IPS-18c (cell line): ENCODE measurements at regions not wholly inside any gene's neighbourhood (a gene's known extent, or its start where the extent isn't known, plus 50 kb on each side); places are given as distances from the start of the nearest gene placed in this dataset.
"Not testable (repeated sequence)": the region's sequence is repeated elsewhere in the genome, so short reads cannot be mapped to it uniquely, and the experiment has no call there.

ENCODE experiments used
- H3K4me3 ChIP-seq: 2 replicates; pipeline ENCODE4 v1.7.0; 2013; ENCODE audit warnings: low read depth, mild to moderate bottlenecking, low read length, moderate library complexity; ENCODE audit not compliant: insufficient read depth
- H3K9me3 ChIP-seq: one replicate; pipeline ENCODE4 v1.6.1; 2013; ENCODE audit warnings: mild to moderate bottlenecking, low read length, moderate library complexity; ENCODE audit not compliant: control insufficient read depth, insufficient read depth

DNA sequence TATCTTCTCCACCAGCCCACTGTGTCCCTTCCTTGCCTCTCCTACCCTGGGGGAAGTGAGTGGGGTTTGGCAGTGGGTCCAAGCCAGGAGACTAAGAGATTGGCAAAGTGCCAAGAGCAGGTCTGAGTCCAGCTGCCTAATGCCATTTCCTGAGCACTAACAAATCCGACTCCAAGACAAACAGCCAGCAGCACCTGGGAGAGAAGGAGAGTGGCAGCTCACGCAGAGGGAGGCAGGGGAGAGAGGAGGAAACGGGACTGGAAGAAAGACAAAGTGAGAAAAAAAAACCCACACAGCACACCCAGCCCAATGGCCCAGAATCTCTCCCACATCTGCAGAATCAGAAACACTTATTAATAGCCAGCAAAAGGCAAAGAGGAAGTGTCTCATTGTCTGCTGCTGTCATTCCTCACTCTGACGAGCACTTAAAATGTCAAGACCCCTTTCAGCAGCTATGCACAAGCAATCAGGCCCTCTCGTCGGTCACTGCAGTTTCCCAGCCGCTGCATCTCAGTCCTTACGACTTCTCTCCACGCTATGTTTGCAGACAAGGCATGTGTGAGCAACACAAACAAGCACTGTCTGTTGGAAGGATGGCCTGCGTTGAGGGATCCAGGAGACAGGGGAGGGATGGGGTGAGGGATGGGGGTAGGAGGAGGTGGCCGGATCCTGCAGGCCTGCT is 558.4 kb upstream of the CADM1 start:
- Histone ChIP-seq H3K9me3 (no peaks in the 10 kb centered on the region), H3K4me3 (no peak overlapping the region)

DNA sequence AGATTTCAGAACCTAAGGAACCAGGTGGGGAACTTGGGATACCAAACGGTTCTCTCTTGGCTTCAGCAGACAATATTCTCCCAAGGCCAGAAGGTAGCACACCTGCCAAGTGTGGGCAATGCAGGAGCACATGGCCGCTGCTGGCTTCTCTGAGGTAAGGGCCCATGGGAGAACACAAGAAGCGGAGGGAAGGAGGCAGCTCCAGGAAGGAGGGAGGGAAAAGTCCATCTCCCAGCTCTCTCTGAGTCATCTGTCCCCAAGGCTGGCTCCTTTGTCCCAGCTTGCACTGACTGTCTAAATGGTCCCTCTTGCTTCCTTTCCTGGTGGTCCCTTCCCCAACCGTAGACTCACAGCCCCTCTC is 557.9 kb upstream of the CADM1 start:
- Histone ChIP-seq H3K4me3 (no peak overlapping the region), H3K9me3 (no peaks in the 10 kb centered on the region)

DNA sequence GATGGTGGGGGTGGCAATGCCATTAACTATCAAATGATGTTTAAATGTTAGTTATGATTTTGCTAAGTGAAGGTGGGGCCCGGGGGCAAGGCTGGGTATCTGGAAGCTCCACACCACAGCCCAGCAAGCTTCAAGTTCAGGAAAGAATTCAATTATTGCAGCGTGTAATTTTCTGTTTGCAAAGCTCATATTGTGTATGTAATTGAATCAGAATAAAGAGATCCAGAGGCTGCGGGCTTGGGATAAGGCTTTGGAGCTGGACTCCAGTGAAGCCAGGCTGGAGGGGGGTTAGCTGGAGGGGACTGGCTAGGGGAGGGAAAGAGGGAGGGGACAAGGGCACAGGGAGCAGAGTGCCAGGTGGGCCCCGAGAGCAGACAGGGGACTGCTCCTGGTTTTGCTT is 557.1 kb upstream of the CADM1 start:
- H3K4me3 ChIP-seq = no peak overlapping the region
- H3K9me3 ChIP-seq = no peaks in the 10 kb centered on the region

DNA sequence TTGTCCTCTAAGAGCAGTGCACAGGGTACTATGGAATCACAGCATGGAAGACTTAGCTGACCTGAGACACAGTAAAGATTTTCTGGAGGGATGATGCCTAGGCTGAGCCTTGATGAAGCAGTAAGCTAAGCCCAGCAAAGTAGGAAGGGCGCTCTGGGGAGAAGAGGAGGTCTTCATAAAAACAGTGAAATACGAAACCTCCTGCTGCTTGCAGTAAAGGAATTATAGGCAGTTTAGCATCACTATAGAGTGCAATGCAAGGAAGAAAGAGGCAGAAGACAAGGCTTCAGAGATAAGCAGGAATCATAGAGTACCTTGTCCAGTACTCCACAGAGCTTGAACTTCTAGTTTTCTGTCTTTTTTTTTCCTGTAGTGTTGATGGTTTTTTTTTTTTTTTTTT is 555.7 kb upstream of the CADM1 start:
- Histone ChIP-seq H3K4me3 (no peak overlapping the region), H3K9me3 (no peaks in the 10 kb centered on the region)

DNA sequence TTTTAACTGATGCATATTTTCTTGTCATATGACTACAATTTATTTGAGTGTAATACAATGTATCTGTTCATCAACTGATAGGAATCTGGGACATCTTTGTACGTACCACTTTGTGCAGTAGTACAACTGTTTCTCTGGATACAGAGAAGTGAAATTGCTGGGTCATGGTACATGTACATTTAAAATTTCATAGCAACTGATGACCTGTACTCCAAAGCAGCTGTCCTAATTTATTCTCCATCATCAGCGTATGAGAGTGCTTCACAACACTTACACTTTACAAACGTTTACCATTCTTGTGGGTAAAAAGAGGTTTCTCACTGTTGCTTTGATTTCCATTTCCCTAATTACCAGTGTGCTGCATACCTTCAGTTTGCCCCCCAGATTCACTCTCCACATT is 552.8 kb upstream of the CADM1 start:
- no peak overlapping the region for H3K4me3 ChIP-seq
- no peaks in the 10 kb centered on the region for H3K9me3 ChIP-seq

DNA sequence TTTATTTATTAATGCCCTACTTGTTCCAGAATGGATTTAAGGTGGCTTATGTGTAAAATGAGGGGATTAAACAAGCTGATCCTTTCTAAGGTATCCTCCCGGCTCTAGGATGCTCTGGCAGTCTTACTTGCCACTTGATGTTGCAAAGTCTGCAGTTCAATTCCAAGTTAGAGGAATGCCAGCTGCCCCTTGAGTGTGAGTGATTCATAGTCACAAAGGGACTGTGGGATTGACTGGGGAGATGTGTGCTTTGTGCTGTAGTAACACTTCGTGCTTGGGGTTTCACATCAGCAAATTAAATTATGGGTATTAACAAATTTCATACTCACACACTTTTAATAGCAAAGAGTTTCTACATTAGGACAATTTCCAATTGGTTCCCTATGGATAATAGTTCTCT is 550.8 kb upstream of the CADM1 start:
- Histone ChIP-seq H3K4me3 (no peak overlapping the region), H3K9me3 (no peaks in the 10 kb centered on the region)

DNA sequence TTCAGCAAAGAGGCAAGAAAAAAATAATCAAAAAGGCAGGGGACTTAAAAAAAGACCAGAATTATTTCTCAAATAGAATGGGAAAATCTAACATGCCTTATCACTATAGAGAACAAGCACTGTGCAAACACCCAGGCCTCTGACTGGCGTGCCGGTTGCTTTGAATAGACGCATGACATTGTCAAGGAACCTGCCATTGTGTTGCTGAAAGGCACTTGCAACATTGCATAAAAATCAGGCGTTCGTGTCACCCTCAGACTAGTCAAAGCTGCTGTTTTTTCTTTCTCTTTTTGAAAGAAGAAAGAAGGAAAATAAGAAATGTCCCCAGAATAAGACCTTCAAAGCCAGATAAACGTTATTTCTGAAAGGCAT is 549.3 kb upstream of the CADM1 start:
- no peaks in the 10 kb centered on the region for H3K9me3 ChIP-seq
- H3K4me3 ChIP-seq = no peak overlapping the region

DNA sequence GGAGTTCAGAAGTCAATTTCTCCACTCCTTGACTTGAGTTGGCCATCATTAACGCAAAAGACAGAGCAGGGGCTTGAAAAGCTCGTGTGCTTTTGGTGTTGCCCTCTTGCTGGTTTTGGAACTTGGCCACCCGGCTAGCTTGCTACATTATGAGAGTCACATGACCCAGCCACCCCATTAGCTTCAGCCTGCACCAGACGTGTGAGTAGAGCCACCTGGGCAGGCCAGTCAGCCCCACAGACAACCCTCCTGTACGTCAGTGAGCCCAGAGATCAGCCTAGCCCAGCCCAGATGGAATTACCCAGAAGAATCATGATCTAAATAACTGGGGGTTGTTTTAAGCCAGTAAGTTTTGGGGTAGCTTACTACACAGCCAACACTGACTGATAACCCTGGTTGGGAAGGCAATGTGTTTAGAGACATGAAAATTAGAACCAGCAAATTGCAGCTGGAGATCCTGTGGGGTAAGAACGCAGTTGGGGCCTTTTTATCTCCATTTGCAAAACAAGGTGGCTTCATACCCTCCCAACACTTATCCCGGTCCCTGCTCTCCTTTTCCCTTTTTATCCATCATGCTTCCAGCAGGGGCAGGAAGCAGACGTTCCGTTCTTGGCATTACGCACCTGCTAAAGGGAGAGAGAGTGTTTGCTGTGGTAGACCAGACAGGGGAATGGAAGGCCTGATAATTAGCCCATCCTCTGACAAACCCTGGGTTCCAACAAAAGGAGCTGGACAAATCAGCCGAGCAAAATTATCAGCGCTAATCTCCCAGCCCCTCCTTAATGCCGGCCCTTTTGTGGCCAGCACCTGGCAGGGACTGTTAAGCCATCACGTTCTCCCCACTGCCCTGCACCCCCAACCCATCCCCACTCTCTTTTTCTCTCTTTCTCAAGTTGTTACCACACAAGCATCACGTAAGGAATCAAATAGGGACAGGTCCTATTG is 548.7 kb upstream of the CADM1 start:
- Histone ChIP-seq H3K9me3 (no peaks in the 10 kb centered on the region), H3K4me3 (no peak overlapping the region)

DNA sequence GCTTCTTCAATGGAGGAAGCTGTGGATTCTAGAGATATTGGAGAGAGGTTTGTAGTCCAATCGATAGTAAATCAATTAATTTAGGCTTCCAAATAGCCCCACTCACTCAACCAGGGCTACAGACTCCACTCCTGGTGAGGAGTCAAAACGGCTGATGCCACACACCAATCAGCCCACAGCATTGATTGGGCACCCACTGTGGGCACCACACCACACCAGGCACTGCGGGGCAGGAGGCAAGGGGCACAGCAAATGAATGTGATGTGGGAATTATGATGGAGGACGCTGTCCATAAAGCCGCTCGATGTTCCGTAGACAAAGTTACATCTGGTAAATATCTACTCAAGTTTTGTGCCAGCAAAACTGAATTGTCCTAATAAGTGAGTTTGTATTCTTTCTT is 547.3 kb upstream of the CADM1 start:
- Histone ChIP-seq H3K4me3 (no peak overlapping the region), H3K9me3 (no peaks in the 10 kb centered on the region)

DNA sequence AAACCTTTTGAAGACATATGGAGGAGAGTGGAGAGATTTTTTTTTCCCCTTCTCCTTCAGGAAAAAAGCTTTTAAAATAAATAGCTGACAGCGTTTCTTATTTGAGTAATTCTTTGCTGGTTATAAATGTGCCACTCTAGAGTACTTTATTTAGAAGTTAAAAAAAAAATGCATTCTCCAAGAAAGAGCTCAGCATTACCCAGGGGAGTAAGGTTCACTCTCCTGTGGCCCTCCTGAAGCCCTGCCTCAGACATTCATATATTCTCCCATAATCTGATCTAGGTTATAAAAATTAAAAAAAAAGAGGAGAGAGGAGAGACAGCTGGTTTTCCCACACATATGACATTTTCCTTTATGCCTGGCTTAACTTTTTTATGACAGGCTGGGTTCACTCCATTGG is 545.2 kb upstream of the CADM1 start:
- Histone ChIP-seq H3K4me3 (no peak overlapping the region), H3K9me3 (no peaks in the 10 kb centered on the region)

DNA sequence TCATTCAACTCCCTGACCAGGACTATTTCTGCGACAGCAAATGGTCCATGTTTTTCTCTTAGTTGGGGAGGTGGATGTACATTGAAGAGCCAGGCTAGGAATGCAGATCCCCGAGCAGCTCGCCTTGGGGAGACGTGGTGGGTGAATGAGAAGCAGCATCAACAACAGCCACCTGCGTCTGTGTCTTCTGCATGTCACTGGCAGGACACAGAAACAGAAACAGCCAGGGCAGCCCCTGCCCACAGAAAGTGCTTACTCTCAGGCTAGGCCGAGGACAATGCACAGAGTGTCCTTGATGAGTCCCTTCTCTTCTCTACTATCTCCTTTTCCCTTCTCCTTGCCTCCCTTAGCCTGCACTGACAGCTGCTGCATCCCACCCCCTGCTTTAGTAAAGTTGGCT is 541.9 kb upstream of the CADM1 start:
- no peak overlapping the region for H3K4me3 ChIP-seq
- H3K9me3 ChIP-seq = no peaks in the 10 kb centered on the region

DNA sequence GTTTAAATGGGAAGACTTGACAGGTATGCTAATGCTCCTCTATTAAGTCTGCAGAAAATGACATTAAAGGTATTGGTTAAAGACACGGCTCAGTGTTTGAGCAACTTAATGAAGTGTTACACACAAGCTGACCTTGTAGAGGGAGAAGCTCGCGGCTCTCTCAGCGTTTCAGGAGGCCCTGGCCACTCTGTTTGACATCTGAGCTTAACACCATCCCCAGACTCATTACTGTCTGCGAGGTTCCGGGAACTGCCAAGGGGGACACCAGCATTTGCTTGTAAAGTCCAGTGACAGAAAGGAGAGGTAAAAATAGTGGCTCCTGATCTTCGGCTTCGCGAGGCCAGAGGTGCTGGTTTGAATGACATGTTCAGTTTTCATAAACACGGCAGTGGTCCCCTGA is 540.7 kb upstream of the CADM1 start:
- no peaks in the 10 kb centered on the region for H3K9me3 ChIP-seq
- no peak overlapping the region for H3K4me3 ChIP-seq

DNA sequence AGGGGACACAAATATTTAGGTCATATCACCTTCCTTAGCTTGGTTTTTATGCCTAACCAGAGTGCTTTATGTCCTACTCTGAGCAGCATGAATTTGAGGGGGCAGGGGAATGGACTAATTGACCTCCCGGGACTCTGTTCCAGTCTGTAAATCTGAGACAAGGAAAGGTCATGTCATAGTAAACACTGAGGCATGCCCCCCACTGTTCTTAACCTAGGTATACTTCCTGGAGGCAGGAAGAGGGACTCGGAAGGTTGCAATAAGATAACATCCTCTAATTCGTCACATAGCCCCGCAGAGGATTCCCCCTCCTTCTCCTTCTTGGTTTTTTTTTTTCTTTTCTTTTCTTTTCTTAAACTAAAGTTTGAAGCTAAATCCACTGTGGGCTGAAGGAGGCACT is 540.3 kb upstream of the CADM1 start:
- Histone ChIP-seq H3K9me3 (no peaks in the 10 kb centered on the region), H3K4me3 (no peak overlapping the region)

DNA sequence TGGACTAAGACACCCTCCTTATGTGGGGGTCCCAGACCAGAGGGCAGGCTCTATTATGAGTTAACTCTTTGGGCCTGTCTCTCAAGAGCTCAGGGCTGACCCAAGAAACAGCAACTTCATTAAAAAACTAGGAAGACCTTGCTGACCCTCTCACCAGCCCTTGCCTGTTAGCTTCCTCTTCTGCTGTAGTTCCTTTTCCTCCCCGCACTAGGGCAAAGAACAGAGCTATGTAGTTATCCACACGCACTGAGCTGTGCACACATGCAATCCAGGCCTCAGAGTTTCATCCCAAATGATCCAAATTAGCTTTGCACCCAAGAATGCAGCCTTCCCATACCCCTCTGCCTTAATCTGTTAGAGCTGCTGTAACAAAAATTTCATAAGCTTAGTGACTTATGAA is 539.6 kb upstream of the CADM1 start:
- no peaks in the 10 kb centered on the region for H3K9me3 ChIP-seq
- H3K4me3 ChIP-seq = no peak overlapping the region

DNA sequence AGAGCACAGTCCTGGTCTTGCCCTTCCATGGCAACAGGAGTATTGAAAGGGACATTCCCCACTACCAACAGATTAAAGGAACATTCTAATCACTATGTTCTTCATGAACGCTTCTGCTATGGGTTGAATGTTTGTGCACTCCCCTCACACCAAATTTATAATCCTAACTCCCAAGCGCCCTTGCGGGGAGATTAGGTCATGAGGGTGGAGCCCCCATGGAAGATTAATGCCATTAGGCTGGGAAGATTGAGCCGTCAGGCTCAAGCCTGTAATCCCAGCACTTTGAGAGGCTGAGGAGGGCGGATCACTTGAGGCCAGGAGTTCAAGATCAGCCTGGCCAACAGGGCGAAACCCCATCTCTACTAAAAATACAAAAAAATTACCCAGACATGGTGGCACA is 538.8 kb upstream of the CADM1 start:
- not testable (repeated sequence) for H3K9me3 ChIP-seq, H3K4me3 ChIP-seq

DNA sequence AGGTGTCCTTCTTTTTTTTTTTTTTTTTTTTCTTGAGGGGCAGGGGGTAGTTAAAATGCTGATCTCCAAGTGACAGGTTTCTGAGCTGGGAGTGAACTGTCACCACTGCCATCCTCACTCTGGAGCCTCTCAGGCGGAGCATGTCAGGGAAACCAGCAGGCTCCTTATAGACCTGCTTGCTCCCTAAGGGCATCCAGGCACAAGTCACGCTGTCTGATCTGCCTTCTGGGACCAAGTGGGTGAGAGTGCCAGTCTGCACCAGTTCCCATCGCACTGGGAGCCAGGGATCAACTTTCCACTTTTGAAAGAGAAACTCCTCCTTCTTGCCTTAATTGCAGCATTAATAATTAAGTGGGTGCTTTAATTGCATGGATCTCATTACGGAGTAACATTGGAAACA is 537.9 kb upstream of the CADM1 start:
- H3K9me3 ChIP-seq = no peaks in the 10 kb centered on the region

DNA sequence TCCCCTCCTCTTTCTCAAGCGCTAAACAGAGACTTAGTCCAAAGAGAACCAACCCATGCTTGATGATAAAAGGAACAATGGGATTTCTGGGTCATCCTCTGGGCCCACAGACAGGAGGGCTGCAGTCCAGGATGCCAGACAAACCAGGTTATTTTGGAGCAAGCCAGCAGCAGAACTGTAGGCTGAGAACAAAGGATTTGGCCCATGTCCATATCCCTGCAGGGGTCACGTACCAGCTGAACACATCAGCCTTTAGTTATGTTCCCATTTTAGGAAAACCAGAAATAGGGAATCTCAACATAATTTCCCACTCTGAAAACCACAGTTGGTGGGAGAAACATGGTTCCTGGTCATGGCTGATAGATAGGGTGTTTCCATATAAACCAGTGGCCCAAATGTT is 533.6 kb upstream of the CADM1 start:
- H3K9me3 ChIP-seq = no peaks in the 10 kb centered on the region

More for the DNA sequence above, 537.9 kb upstream of the CADM1 start:
- no peak overlapping the region for H3K4me3 ChIP-seq

DNA sequence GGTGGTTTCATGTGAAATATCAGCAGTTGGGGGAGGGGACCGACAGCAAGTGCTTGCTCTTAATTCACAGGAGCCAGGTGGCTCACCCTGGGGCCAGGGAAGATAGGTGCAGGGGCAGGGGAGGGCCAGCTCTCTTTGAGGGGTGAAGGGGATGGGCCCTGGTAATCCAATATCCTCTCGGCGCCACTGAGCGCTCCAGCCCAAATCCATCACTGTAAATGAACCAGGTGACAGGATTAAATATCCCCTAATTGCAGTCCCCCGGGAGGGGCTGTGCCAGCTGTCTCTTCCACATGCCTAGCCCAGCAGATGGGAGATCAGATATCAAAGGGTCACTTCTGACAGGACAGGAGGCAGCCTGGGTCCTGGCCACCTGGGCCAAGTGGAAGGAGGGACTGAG is 531.8 kb upstream of the CADM1 start:
- no peak overlapping the region for H3K4me3 ChIP-seq
- H3K9me3 ChIP-seq = no peaks in the 10 kb centered on the region

More for the DNA sequence above, 533.6 kb upstream of the CADM1 start:
- H3K4me3 ChIP-seq = no peak overlapping the region
